GM10266 (cell line): ENCODE measurements at regions not wholly inside any gene's neighbourhood (a gene's known extent, or its start where the extent isn't known, plus 50 kb on each side); places are given as distances from the start of the nearest gene placed in this dataset.

ENCODE experiments used
- DNase-seq: peaks from one replicate; pipeline ENCODE4 v3.0.0; 2012; ENCODE audit errors: extremely low spot score
- TF ChIP-seq, protein P1 (sequence below): IDR thresholded peaks from 2 replicates; pipeline ENCODE4 v1.5.1; 2012; ENCODE audit warnings: mild to moderate bottlenecking, low read depth; ENCODE audit not compliant: control insufficient read depth, insufficient read depth; ENCODE audit errors: missing control alignments

- no peak for DNase-seq
- TF ChIP-seq, protein P1, sequence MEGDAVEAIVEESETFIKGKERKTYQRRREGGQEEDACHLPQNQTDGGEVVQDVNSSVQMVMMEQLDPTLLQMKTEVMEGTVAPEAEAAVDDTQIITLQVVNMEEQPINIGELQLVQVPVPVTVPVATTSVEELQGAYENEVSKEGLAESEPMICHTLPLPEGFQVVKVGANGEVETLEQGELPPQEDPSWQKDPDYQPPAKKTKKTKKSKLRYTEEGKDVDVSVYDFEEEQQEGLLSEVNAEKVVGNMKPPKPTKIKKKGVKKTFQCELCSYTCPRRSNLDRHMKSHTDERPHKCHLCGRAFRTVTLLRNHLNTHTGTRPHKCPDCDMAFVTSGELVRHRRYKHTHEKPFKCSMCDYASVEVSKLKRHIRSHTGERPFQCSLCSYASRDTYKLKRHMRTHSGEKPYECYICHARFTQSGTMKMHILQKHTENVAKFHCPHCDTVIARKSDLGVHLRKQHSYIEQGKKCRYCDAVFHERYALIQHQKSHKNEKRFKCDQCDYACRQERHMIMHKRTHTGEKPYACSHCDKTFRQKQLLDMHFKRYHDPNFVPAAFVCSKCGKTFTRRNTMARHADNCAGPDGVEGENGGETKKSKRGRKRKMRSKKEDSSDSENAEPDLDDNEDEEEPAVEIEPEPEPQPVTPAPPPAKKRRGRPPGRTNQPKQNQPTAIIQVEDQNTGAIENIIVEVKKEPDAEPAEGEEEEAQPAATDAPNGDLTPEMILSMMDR, result no peak
These were observed 397.3 kb downstream of the SHANK2 start for GRCh38 chr11:70854901-70855556.

- no peak for DNase-seq
- TF ChIP-seq, protein P1, result no peak
These were observed 394.5 kb downstream of the SHANK2 start for GRCh38 chr11:70857894-70858293.

GRCh38 chr11:70859180-70859579, 393.2 kb downstream of the SHANK2 start:
- DNase-seq, result no peak

GRCh38 chr11:70860888-70861287, 391.5 kb downstream of the SHANK2 start:
- TF ChIP-seq, protein P1, result no peak

More at GRCh38 chr11:70859180-70859579, 393.2 kb downstream of the SHANK2 start:
- TF ChIP-seq, protein P1, result no peak

GRCh38 chr11:70861559-70861958, 390.8 kb downstream of the SHANK2 start:
- TF ChIP-seq, protein P1, result no peak
- no peak for DNase-seq

More at GRCh38 chr11:70860888-70861287, 391.5 kb downstream of the SHANK2 start:
- no peak for DNase-seq

GRCh38 chr11:70862093-70862492, 390.3 kb downstream of the SHANK2 start:
- no peak for DNase-seq
- TF ChIP-seq, protein P1, result no peak

DNA sequence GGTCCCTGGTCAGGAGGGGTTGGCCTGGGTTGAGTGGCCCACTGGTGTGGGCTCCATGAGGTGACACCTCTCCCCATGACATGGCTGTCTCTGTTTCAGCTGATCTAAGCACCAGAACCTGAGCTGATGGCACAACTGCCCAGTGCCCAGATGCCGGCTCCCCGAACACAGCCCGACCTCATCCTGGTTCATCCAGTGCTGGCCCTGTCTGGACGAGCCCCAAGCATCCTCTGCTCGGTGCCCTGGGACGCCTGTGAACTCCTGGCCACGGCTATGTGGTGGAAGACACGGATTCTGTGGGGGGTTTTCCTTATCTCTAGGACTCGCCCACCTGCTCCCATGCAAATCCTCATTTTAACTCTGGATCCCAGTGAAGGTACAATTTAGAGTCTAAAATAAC, 389.2 kb downstream of the SHANK2 start:
- no peak for DNase-seq
- TF ChIP-seq, protein P1, result no peak
